ENCODE measurements at regions not wholly inside any gene's neighbourhood (a gene's known extent, or its start where the extent isn't known, plus 50 kb on each side); places are given as distances from the start of the nearest gene placed in this dataset.
"Not testable (repeated sequence)": the region's sequence is repeated elsewhere in the genome, so short reads cannot be mapped to it uniquely, and the experiment has no call there.

DNA sequence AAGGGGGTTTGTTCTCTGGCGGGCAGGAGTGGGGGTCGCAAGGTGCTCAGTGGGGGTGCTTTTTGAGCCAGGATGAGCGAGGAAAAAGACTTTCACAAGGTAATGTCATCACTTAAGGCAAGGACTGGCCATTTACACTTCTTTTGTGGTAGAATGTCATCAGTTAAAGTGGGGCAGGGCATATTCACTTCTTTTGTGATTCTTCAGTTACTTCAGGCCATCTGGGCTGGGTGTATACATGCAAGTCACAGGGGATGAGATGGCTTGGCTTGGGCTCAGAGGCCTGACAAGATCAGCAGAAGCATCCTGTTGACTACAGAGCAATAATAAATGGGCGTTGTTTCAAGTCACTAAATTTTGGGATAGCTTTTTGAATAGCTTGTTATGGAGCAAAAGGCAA, 586.4 kb upstream of the MBL2 start:
- TF ChIP-seq CTCF (IDR thresholded peaks at IDR 0.05; ENCODE audit: poor library complexity, severe bottlenecking); RAD21 (conservative IDR thresholded peaks at IDR 0.05); POLR2AphosphoS5 (IDR thresholded peaks at IDR 0.05): not testable (repeated sequence)
